HCT116 (cell line): ENCODE measurements at regions not wholly inside any gene's neighbourhood (a gene's known extent, or its start where the extent isn't known, plus 50 kb on each side); places are given as distances from the start of the nearest gene placed in this dataset.
"Not testable (repeated sequence)": the region's sequence is repeated elsewhere in the genome, so short reads cannot be mapped to it uniquely, and the experiment has no call there.

Experiments used
- ATAC-seq: fragments of 200-7000 bp; cut with Tn5 transposase; 2 replicates; pipeline ENCODE4 v1.9.1; 2020; ENCODE audit warnings: mild to moderate bottlenecking, moderate library complexity
- BruUV-seq: library from RNA; stranded (reverse); fragments of 400-500 nt; replicated peaks from 2 replicates; lab custom pipeline; 2021; lab: Mats Ljungman, UMichigan
- CTCF ChIA-PET: fragments of 300-600 bp; sonication (Branson Sonifier 250); formaldehyde crosslinking; loops from one replicate; lab custom pipeline; 2021; ENCODE audit warnings: antibody characterized with exemption; lab: Charles Lee
- POLR2A ChIA-PET: fragments of 300-600, 350-600 bp; sonication (Branson Sonifier 250); formaldehyde crosslinking; loops from one replicate; lab custom pipeline; 2021; ENCODE audit warnings: antibody characterized with exemption; lab: Charles Lee
- RAD21 ChIA-PET, 2 experiments: fragments of 300-600 bp; sonication (Branson Sonifier 250); formaldehyde crosslinking; loops; one replicate each; lab custom pipeline; 2023; ENCODE audit warnings: low total read pairs in 2 of 2; ENCODE audit not compliant: uncharacterized antibody in 2 of 2, unreplicated experiment in 2 of 2, low non-redundant PET in 1 of 2; lab: Charles Lee
- DNase-seq: peaks from one replicate; pipeline ENCODE4 v3.0.0-alpha.2; 2010; ENCODE audit warnings: low read depth, low spot score
- H2AFZ ChIP-seq: fragments of 200-600 bp; shearing (Covaris generic), sonication (generic); 2 replicates; pipeline ENCODE4 v1.6.1; 2017; ENCODE audit warnings: low read depth, mixed run types, mixed read lengths, antibody characterized with exemption, low read length; ENCODE audit not compliant: poor library complexity, severe bottlenecking
- H3K27ac ChIP-seq: 2 replicates; pipeline ENCODE4 v1.5.1; 2012; ENCODE audit warnings: low read depth, low read length
- H3K27me3 ChIP-seq: fragments of 200-600 bp; sonication (generic); 2 replicates; pipeline ENCODE4 v1.6.1; 2016; ENCODE audit warnings: mixed run types, low read length, mixed read lengths; ENCODE audit not compliant: insufficient read depth
- H3K36me3 ChIP-seq, 2 experiments: fragments of 200-500 bp in 1 of 2; fragments of 200-600 bp in 1 of 2; sonication (Bioruptor generic) in 1 of 2; sonication (generic) in 1 of 2; 2 replicates each; pipeline versions ENCODE4 v1.5.1 to v1.6.1; 2014 to 2016; ENCODE audit warnings: low read length in 2 of 2, inconsistent platforms in 1 of 2, mixed read lengths in 1 of 2, mixed run types in 1 of 2; ENCODE audit not compliant: insufficient read depth in 2 of 2, control insufficient read depth in 1 of 2
- H3K4me1 ChIP-seq, 2 experiments: fragments of 200-600 bp in 1 of 2; sonication (generic) in 1 of 2; 2 replicates each; pipeline versions ENCODE4 v1.5.1 to v1.6.1; 2012 to 2017; ENCODE audit warnings: low read length in 2 of 2, inconsistent platforms in 1 of 2, mild to moderate bottlenecking in 1 of 2, mixed read lengths in 1 of 2, mixed run types in 1 of 2, moderate library complexity in 1 of 2; ENCODE audit not compliant: insufficient read depth in 2 of 2, control insufficient read depth in 1 of 2
- H3K4me2 ChIP-seq: fragments of 200-600 bp; sonication (generic); 2 replicates; pipeline ENCODE4 v1.6.1; 2017; ENCODE audit warnings: mixed run types, low read length, mixed read lengths
- H3K4me3 ChIP-seq, 2 experiments: fragments of 200-600 bp in 1 of 2; sonication (generic) in 1 of 2; replicated peaks in 1 of 2; 2 replicates each; pipeline ENCODE4 v1.5.1; 2011 to 2016; ENCODE audit warnings: low read length in 2 of 2, control low read depth in 1 of 2, low read depth in 1 of 2, mild to moderate bottlenecking in 1 of 2, mixed read lengths in 1 of 2, mixed run types in 1 of 2
- H3K79me2 ChIP-seq: fragments of 200-600 bp; sonication (generic); 2 replicates; pipeline ENCODE4 v1.6.1; 2017; ENCODE audit warnings: mild to moderate bottlenecking, mixed run types, low read length, moderate library complexity, mixed read lengths; ENCODE audit not compliant: insufficient read depth
- H3K9ac ChIP-seq: fragments of 200-600 bp; sonication (generic); 2 replicates; pipeline ENCODE4 v1.6.1; 2016; ENCODE audit warnings: low read length, mixed read lengths
- H3K9me2 ChIP-seq: fragments of 200-600 bp; sonication (generic), shearing (Covaris generic); 2 replicates; pipeline ENCODE4 v1.6.1; 2017; ENCODE audit warnings: mixed run types, mild to moderate bottlenecking, moderate library complexity; ENCODE audit not compliant: insufficient read depth
- H3K9me3 ChIP-seq, 2 experiments: fragments of 200-500 bp in 1 of 2; fragments of 200-600 bp in 1 of 2; sonication (Bioruptor generic) in 1 of 2; sonication (generic) in 1 of 2; 2 replicates each; pipeline ENCODE4 v1.6.1; 2014 to 2017; ENCODE audit warnings: low read length in 2 of 2, mixed read lengths in 2 of 2, inconsistent platforms in 1 of 2, low read depth in 1 of 2, mild to moderate bottlenecking in 1 of 2, mixed run types in 1 of 2, moderate library complexity in 1 of 2; ENCODE audit not compliant: control insufficient read depth in 1 of 2, insufficient read depth in 1 of 2
- H4K20me1 ChIP-seq: fragments of 200-600 bp; sonication (generic), shearing (Covaris generic); 2 replicates; pipeline ENCODE4 v1.6.1; 2017; ENCODE audit warnings: mixed run types, mild to moderate bottlenecking, moderate library complexity; ENCODE audit not compliant: insufficient read depth
- intact Hi-C: fragments of 100-400 bp; cut with micrococcal nuclease; formaldehyde crosslinking; loops from 2 replicates; pipeline ENCODE4 v1.10.0; 2022

DNA sequence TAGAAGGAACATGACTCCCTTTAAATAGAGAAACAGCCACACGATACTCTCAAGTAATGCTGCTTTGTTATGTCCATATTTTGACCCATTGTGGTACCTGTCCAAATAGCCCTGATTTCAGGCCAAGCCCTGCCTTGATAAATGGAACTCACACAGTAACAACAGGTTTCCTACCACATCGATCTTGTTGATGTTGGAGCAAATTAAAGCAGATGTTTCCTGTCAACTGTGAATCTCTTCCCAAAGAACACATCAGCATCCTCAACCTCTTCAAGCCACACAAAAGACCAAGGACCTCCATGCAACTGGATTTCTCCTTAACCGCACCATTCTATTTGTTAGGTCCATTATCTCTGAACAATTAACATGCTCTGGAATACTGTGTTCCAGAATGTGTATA, 109.5 kb downstream of the FOXD4L6 start:
- POLR2A ChIA-PET, H3K27me3 ChIP-seq, H4K20me1 ChIP-seq, H3K27ac ChIP-seq, H3K9me2 ChIP-seq, H3K79me2 ChIP-seq, intact Hi-C loops, H3K36me3 ChIP-seq, ATAC-seq, H2AFZ ChIP-seq, CTCF ChIA-PET, DNase-seq, H3K4me1 ChIP-seq, H3K9ac ChIP-seq, H3K4me2 ChIP-seq, H3K4me3 ChIP-seq, H3K9me3 ChIP-seq, RAD21 ChIA-PET: not testable (repeated sequence)
- BruUV-seq, result TSS peak; percentile 6

DNA sequence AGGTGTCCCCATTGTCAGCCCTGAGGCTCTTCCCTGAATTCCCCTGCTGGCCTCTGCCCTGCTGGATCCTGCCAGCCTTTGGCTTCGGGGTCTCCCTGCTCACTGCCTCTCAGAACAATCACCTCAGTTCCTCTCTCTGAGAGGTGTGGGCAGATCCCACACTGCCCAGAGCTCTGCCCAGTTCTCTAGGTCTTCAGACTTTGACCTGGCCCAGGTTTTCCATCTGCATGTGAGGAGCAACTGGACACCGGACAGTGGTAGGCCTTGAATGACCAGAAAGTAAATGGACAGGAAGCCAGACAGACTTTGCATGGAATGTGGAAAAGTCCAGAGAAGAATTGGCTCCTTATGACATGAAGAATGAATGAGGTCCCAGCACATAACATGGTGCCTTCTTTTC, 111.8 kb downstream of the FOXD4L6 start:
- H3K9ac ChIP-seq, H3K36me3 ChIP-seq, H3K27me3 ChIP-seq, BruUV-seq, H3K4me3 ChIP-seq, RAD21 ChIA-PET, H3K4me1 ChIP-seq, H2AFZ ChIP-seq, ATAC-seq, H3K4me2 ChIP-seq, H4K20me1 ChIP-seq, H3K9me2 ChIP-seq, H3K9me3 ChIP-seq, CTCF ChIA-PET, H3K27ac ChIP-seq, intact Hi-C loops, H3K79me2 ChIP-seq, DNase-seq, POLR2A ChIA-PET: not testable (repeated sequence)

- H3K27me3 ChIP-seq, H3K4me2 ChIP-seq, H3K4me3 ChIP-seq, POLR2A ChIA-PET, H3K36me3 ChIP-seq, H3K9me3 ChIP-seq, ATAC-seq, BruUV-seq, RAD21 ChIA-PET, intact Hi-C loops, H3K9me2 ChIP-seq, H3K4me1 ChIP-seq, H4K20me1 ChIP-seq, H3K79me2 ChIP-seq, H3K27ac ChIP-seq, H2AFZ ChIP-seq, CTCF ChIA-PET, H3K9ac ChIP-seq, DNase-seq: not testable (repeated sequence)
These were observed 128.4 kb downstream of the FOXD4L6 start for GRCh38 chr9:40999952-41000700.

GRCh38 chr9:40995490-40995889, 133.0 kb downstream of the FOXD4L6 start:
- POLR2A ChIA-PET, BruUV-seq, ATAC-seq, intact Hi-C loops, H3K9me2 ChIP-seq, H3K79me2 ChIP-seq, H3K4me2 ChIP-seq, DNase-seq, CTCF ChIA-PET, H3K9ac ChIP-seq, RAD21 ChIA-PET, H4K20me1 ChIP-seq, H3K27ac ChIP-seq, H3K9me3 ChIP-seq, H3K36me3 ChIP-seq, H2AFZ ChIP-seq, H3K4me3 ChIP-seq, H3K27me3 ChIP-seq: not testable (repeated sequence)
- peaks cover 8 to 17% of the 10 kb centered on the region in 2 experiments for H3K4me1 ChIP-seq
